ENCODE measurements at regions not wholly inside any gene's neighbourhood (a gene's known extent, or its start where the extent isn't known, plus 50 kb on each side); places are given as distances from the start of the nearest gene placed in this dataset.

DNA sequence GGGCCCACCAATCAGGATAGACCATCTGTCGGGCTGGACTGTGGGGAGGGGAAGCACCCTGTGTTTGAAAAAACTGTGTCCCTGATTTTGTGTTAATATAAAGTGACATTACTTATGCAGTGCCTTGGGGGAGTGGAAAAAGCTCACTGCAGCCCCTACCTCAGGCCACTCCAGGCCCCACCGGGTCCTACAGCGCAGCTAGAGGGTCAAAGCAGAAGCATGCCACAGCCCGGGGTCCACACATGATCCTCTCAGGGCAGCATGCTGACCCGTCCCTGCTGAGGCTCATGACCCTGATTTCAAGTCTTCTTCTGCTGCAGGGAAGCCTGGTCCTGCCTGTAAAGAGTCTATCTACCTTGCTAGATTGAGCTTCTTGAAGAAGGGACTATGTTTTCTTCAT, 133.0 kb upstream of the PLCB4 start:
- Histone ChIP-seq H3K4me3 (ENCODE audit: low read depth, low read length) (no peak overlapping the region), H3K36me3 (ENCODE audit: control insufficient read depth, insufficient read depth, low read length) (no peaks in the 10 kb centered on the region), H3K27me3 (ENCODE audit: control insufficient read depth, insufficient read depth, low read length) (no peaks in the 10 kb centered on the region)
- FAIRE-seq = no peak
- no peak for DNase-seq (ENCODE audit: low read depth)
- TF ChIP-seq, protein P1, sequence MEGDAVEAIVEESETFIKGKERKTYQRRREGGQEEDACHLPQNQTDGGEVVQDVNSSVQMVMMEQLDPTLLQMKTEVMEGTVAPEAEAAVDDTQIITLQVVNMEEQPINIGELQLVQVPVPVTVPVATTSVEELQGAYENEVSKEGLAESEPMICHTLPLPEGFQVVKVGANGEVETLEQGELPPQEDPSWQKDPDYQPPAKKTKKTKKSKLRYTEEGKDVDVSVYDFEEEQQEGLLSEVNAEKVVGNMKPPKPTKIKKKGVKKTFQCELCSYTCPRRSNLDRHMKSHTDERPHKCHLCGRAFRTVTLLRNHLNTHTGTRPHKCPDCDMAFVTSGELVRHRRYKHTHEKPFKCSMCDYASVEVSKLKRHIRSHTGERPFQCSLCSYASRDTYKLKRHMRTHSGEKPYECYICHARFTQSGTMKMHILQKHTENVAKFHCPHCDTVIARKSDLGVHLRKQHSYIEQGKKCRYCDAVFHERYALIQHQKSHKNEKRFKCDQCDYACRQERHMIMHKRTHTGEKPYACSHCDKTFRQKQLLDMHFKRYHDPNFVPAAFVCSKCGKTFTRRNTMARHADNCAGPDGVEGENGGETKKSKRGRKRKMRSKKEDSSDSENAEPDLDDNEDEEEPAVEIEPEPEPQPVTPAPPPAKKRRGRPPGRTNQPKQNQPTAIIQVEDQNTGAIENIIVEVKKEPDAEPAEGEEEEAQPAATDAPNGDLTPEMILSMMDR (IDR thresholded peaks at IDR 0.05; ENCODE audit: insufficient read depth, low read length, severe bottlenecking) = no peak

DNA sequence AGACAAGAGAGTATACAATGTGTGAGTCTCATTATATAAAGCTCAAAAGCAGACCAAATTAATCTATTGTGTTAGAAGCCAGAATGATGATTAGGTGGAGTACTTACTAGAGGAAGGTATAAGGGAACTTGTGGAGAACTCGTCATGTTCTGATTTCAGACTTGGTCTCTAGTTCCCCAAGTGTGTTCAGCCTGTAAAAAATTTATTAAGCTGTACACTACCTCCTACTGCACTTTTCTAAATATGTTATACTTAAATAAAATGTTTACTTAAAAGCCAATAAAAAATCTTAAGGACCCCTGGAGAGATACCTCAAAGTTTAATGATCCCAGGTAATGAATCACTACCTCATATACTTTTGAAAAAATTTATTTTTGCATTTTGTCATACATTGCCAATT, 130.4 kb upstream of the PLCB4 start:
- no peaks in the 10 kb centered on the region for H3K27me3 ChIP-seq (ENCODE audit: control insufficient read depth, insufficient read depth, low read length)
- FAIRE-seq = no peak
- no peak overlapping the region for H3K4me3 ChIP-seq (ENCODE audit: low read depth, low read length)
- DNase-seq (ENCODE audit: low read depth) = no peak
- H3K36me3 ChIP-seq (ENCODE audit: control insufficient read depth, insufficient read depth, low read length) = no peaks in the 10 kb centered on the region
- TF ChIP-seq, protein P1 (IDR thresholded peaks at IDR 0.05; ENCODE audit: insufficient read depth, low read length, severe bottlenecking) = no peak

DNA sequence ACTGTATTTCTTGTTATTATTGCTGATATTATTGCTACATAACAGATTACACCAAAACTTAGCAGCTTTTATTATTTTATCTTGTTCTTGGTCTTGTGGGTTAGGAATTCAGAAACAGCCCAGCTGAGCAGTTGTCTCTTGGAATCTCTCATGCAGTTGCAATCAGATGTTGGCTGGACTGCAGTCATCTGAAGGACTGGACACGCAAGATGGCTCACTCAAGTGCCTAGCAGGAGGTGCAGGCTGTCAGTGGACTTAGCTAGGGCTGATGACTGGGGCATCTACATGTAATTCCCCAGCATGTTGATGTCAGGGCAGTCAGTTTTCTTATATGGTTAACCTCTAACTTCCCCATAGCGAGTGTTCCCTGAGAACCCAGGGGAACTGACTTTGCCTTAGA, 128.6 kb upstream of the PLCB4 start:
- Histone ChIP-seq H3K27me3 (ENCODE audit: control insufficient read depth, insufficient read depth, low read length) (no peaks in the 10 kb centered on the region), H3K4me3 (ENCODE audit: low read depth, low read length) (no peak overlapping the region), H3K36me3 (ENCODE audit: control insufficient read depth, insufficient read depth, low read length) (no peaks in the 10 kb centered on the region)
- TF ChIP-seq, protein P1 (IDR thresholded peaks at IDR 0.05; ENCODE audit: insufficient read depth, low read length, severe bottlenecking) = no peak
- DNase-seq (ENCODE audit: low read depth) = no peak
- no peak for FAIRE-seq

DNA sequence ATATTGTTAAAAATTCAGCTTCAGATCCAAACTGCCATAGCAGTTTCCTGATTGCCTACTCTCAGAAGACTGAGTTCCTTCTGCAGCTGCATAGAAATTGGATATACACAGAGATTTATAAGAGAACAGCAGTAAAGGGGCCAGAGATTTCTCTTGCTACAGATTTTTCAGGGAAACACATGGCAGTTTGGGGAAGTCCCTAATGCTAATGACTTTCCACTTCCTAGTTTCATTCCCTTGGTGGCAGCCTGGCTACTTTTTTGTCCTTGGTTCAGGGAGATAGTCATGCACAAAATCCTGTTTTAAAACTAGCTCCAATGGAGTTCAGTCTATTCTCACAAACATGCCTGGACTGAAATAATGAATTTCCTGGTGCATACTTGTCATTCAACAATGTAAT, 125.3 kb upstream of the PLCB4 start:
- FAIRE-seq (no peak), DNase-seq (ENCODE audit: low read depth) (no peak)
- TF ChIP-seq, protein P1 (IDR thresholded peaks at IDR 0.05; ENCODE audit: insufficient read depth, low read length, severe bottlenecking) = no peak
- H3K4me3 ChIP-seq (ENCODE audit: low read depth, low read length) = no peak overlapping the region
- H3K36me3 ChIP-seq (ENCODE audit: control insufficient read depth, insufficient read depth, low read length) = no peaks in the 10 kb centered on the region
- no peaks in the 10 kb centered on the region for H3K27me3 ChIP-seq (ENCODE audit: control insufficient read depth, insufficient read depth, low read length)

DNA sequence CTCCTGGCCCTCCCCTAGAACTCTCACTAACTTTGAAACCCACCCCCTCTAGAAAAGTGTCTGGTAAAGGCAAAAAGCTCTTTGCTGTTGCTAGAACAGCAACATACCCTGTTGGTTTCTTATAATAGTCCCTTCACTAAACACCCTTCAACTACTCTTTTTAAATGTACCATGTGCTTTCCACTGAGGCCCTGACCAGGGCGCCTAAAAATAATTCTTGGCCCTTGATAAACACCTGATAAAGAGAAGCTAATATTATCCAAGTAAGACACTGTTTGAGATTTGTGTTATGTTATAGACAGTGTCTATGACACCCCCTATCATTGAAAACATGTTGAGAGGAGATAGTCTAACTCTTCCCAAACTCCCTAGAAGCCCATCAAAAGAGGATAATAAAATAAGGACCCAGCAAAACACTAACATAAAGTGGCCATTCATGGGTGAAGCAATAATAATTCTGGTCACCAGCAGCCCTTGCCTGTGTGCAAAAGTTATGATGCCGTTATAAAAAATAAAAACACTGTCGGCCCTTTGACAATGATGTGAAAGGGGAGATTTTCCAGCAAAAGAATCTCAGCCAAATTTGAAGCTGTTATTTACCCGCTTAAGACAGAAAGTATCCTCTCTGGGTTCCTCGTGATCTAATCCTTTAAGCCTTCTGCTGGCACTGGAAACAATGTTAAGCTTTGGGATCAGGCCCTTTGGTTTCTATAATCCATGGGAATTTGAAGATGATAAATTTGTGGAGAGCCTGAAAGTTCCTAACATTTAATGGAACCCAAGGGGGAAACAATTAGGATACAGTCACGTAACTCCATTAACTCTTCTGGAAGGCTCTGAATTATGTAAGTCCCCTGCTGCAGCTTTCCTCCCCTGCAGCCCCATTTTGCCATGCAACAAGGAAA, 122.6 kb upstream of the PLCB4 start:
- no peaks in the 10 kb centered on the region for H3K36me3 ChIP-seq (ENCODE audit: control insufficient read depth, insufficient read depth, low read length)
- TF ChIP-seq, protein P1 (IDR thresholded peaks at IDR 0.05; ENCODE audit: insufficient read depth, low read length, severe bottlenecking) = no peak
- FAIRE-seq (no peak), DNase-seq (ENCODE audit: low read depth) (no peak)
- H3K27me3 ChIP-seq (ENCODE audit: control insufficient read depth, insufficient read depth, low read length) = no peaks in the 10 kb centered on the region
- no peak overlapping the region for H3K4me3 ChIP-seq (ENCODE audit: low read depth, low read length)

All from bronchial epithelial cell (primary cell).